ENCODE measurements at regions not wholly inside any gene's neighbourhood (a gene's known extent, or its start where the extent isn't known, plus 50 kb on each side); places are given as distances from the start of the nearest gene placed in this dataset.
"Not testable (repeated sequence)": the region's sequence is repeated elsewhere in the genome, so short reads cannot be mapped to it uniquely, and the experiment has no call there.

DNA sequence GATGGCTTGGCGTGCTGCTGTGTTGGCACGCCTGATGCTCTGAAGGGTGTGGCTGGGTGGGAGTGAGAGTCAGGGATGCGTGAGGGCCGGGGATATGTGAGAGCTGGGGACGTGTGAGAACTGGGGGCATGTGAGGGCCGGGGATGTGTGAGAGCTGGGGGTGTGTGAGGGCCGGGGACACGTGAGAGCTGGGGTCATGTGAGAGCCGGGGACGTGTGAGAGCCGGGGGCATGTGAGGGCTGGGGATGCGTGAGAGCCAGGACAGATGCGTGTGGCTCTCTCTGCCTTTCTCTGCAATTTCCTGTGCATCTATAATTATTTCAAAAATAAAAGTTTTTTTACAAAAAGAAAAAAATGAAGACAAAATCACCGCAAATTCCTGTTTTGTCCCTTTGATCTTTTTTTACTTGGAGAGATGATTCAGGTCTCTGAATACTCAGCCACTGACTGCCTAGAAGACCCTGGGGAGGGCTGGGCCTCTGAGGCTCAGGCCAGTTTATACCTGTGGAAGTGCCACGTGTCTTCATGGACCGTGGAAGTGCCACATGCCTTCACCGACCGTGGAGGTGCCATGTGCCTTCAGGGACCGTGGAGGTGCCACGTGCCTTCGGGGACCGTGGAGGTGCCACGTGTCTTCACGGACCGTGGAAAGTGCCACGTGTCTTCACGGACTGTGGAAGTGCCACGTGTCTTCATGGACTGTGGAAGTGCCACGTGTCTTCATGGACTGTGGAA, 170.4 kb downstream of the LAT start:
- TF ChIP-seq, protein P1, sequence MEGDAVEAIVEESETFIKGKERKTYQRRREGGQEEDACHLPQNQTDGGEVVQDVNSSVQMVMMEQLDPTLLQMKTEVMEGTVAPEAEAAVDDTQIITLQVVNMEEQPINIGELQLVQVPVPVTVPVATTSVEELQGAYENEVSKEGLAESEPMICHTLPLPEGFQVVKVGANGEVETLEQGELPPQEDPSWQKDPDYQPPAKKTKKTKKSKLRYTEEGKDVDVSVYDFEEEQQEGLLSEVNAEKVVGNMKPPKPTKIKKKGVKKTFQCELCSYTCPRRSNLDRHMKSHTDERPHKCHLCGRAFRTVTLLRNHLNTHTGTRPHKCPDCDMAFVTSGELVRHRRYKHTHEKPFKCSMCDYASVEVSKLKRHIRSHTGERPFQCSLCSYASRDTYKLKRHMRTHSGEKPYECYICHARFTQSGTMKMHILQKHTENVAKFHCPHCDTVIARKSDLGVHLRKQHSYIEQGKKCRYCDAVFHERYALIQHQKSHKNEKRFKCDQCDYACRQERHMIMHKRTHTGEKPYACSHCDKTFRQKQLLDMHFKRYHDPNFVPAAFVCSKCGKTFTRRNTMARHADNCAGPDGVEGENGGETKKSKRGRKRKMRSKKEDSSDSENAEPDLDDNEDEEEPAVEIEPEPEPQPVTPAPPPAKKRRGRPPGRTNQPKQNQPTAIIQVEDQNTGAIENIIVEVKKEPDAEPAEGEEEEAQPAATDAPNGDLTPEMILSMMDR (IDR thresholded peaks at IDR 0.05), result not testable (repeated sequence)
- not testable (repeated sequence) for TF ChIP-seq POLR2A (IDR thresholded peaks at IDR 0.05)

All from thyroid gland (tissue), 4 donors.